ENCODE measurements at regions not wholly inside any gene's neighbourhood (a gene's known extent, or its start where the extent isn't known, plus 50 kb on each side); places are given as distances from the start of the nearest gene placed in this dataset.

- DNase-seq (ENCODE audit: low read depth), result no peak
Observed at GRCh38 chr1:181430015-181430885, 53.1 kb upstream of the CACNA1E start.

Data from fibroblast of the conjunctiva (primary cell).